Activated CD8-positive, alpha-beta memory T cell treated with anti-CD3 and anti-CD28 coated beads for 36 hours (primary cell): ENCODE measurements at regions not wholly inside any gene's neighbourhood (a gene's known extent, or its start where the extent isn't known, plus 50 kb on each side); places are given as distances from the start of the nearest gene placed in this dataset.
"Not testable (repeated sequence)": the region's sequence is repeated elsewhere in the genome, so short reads cannot be mapped to it uniquely, and the experiment has no call there.

Experiments
- CTCF ChIA-PET: fragments of 350-600 bp; sonication (Branson Sonifier 250); formaldehyde crosslinking; loops from one replicate; lab custom pipeline; 2021; ENCODE audit warnings: antibody characterized with exemption; lab: Charles Lee
- POLR2A ChIA-PET: fragments of 350-600 bp; sonication (Branson Sonifier 250); formaldehyde crosslinking; loops from one replicate; lab custom pipeline; 2021; ENCODE audit warnings: antibody characterized with exemption; lab: Charles Lee

GRCh38 chr6:160804639-160805038 lies 102.6 kb downstream of the PLG start:
- ChIA-PET CTCF (no interaction called here), POLR2A (no interaction called here)

- ChIA-PET POLR2A (no interaction called here), CTCF (no interaction called here)
Observed at GRCh38 chr6:160808263-160808662, 106.2 kb downstream of the PLG start.

- POLR2A ChIA-PET: no interaction called here
- CTCF ChIA-PET: no interaction called here
Observed at GRCh38 chr6:160810238-160810637, 108.2 kb downstream of the PLG start.

- POLR2A ChIA-PET: no interaction called here
- CTCF ChIA-PET: no interaction called here
Observed at GRCh38 chr6:160812097-160812496, 110.1 kb downstream of the PLG start.

- ChIA-PET CTCF (no interaction called here), POLR2A (no interaction called here)
Observed at GRCh38 chr6:160818934-160819333, 116.9 kb downstream of the PLG start.

- POLR2A ChIA-PET, CTCF ChIA-PET: not testable (repeated sequence)
Observed at GRCh38 chr6:160820661-160821060, 118.6 kb downstream of the PLG start.

GRCh38 chr6:160831739-160832138 lies 129.7 kb downstream of the PLG start:
- POLR2A ChIA-PET: no interaction called here

GRCh38 chr6:160832422-160832821 lies 130.4 kb downstream of the PLG start:
- CTCF ChIA-PET: no interaction called here
- POLR2A ChIA-PET: no interaction called here

More at GRCh38 chr6:160831739-160832138, 129.7 kb downstream of the PLG start:
- CTCF ChIA-PET: no interaction called here

GRCh38 chr6:160837146-160837545 lies 135.1 kb downstream of the PLG start:
- CTCF ChIA-PET: no interaction called here
- POLR2A ChIA-PET: no interaction called here

- POLR2A ChIA-PET: no interaction called here
Observed at GRCh38 chr6:160851031-160851430, 140.5 kb upstream of the MAP3K4 start.

GRCh38 chr6:160853946-160854345 lies 137.6 kb upstream of the MAP3K4 start:
- ChIA-PET CTCF (no interaction called here), POLR2A (no interaction called here)

More at GRCh38 chr6:160851031-160851430, 140.5 kb upstream of the MAP3K4 start:
- CTCF ChIA-PET: no interaction called here

- POLR2A ChIA-PET: no interaction called here
- CTCF ChIA-PET: no interaction called here
Observed at GRCh38 chr6:160858886-160859285, 132.7 kb upstream of the MAP3K4 start.

GRCh38 chr6:160859822-160860221 lies 131.7 kb upstream of the MAP3K4 start:
- POLR2A ChIA-PET: no interaction called here
- CTCF ChIA-PET: no interaction called here

GRCh38 chr6:160861824-160862223 lies 129.7 kb upstream of the MAP3K4 start:
- POLR2A ChIA-PET: no interaction called here

GRCh38 chr6:160863782-160864181 lies 127.8 kb upstream of the MAP3K4 start:
- ChIA-PET POLR2A (no interaction called here), CTCF (no interaction called here)

More at GRCh38 chr6:160861824-160862223, 129.7 kb upstream of the MAP3K4 start:
- CTCF ChIA-PET: no interaction called here

GRCh38 chr6:160871320-160871719 lies 120.2 kb upstream of the MAP3K4 start:
- CTCF ChIA-PET: no interaction called here

GRCh38 chr6:160881148-160881808 lies 110.3 kb upstream of the MAP3K4 start:
- ChIA-PET POLR2A (no interaction called here), CTCF (no interaction called here)

More at GRCh38 chr6:160871320-160871719, 120.2 kb upstream of the MAP3K4 start:
- POLR2A ChIA-PET: no interaction called here

GRCh38 chr6:160882006-160882405 lies 109.6 kb upstream of the MAP3K4 start:
- POLR2A ChIA-PET: no interaction called here
- CTCF ChIA-PET: no interaction called here

GRCh38 chr6:160882791-160883279 lies 108.7 kb upstream of the MAP3K4 start:
- CTCF ChIA-PET: no interaction called here
- POLR2A ChIA-PET: no interaction called here

GRCh38 chr6:160883560-160883959 lies 108.0 kb upstream of the MAP3K4 start:
- CTCF ChIA-PET: no interaction called here
- POLR2A ChIA-PET: no interaction called here

GRCh38 chr6:160883999-160884398 lies 107.6 kb upstream of the MAP3K4 start:
- CTCF ChIA-PET: no interaction called here
- POLR2A ChIA-PET: no interaction called here

GRCh38 chr6:160889148-160889547 lies 102.4 kb upstream of the MAP3K4 start:
- POLR2A ChIA-PET, CTCF ChIA-PET: not testable (repeated sequence)
